ENCODE measurements at regions not wholly inside any gene's neighbourhood (a gene's known extent, or its start where the extent isn't known, plus 50 kb on each side); places are given as distances from the start of the nearest gene placed in this dataset.

- no peak for TF ChIP-seq EZH2 (IDR thresholded peaks at IDR 0.05; ENCODE audit: low read length, missing control alignments)
- TF ChIP-seq CTCF (conservative IDR thresholded peaks at IDR 0.05 in 1 of 2, IDR thresholded peaks at IDR 0.05 in 1 of 2; ENCODE audit: low read depth in 1 of 2, low read length in 2 of 2), result no peak
Measured at GRCh38 chr2:108092886-108093285, 106.6 kb downstream of the SLC5A7 start.
